SK-N-SH treated with all-trans-retinoic acid at 6 μM for 48 hours (cell line): ENCODE measurements at regions not wholly inside any gene's neighbourhood (a gene's known extent, or its start where the extent isn't known, plus 50 kb on each side); places are given as distances from the start of the nearest gene placed in this dataset.

Experiments used
- ARNTL ChIP-seq: fragments of 450-650 bp; formaldehyde crosslinking; IDR thresholded peaks from 2 replicates; pipeline ENCODE4 v1.5.0; 2020; ENCODE audit warnings: low read depth, mild to moderate bottlenecking, moderate library complexity, borderline replicate concordance
- BACH2 ChIP-seq: fragments of 250-450 bp; sonication (Bioruptor Pico); IDR thresholded peaks from 2 replicates; pipeline ENCODE4 v1.9.0; 2021; ENCODE audit warnings: mild to moderate bottlenecking, borderline replicate concordance
- CREB5 ChIP-seq: fragments of 250-450 bp; sonication (Bioruptor Pico); IDR thresholded peaks from 2 replicates; pipeline ENCODE4 v1.5.1; 2020; ENCODE audit warnings: low read depth, mild to moderate bottlenecking, moderate library complexity
- GLIS3 ChIP-seq: fragments of 250-450 bp; sonication (Bioruptor Pico); IDR thresholded peaks from 2 replicates; pipeline ENCODE4 v1.5.0; 2020; ENCODE audit warnings: mild to moderate bottlenecking, moderate library complexity
- ISL1 ChIP-seq: fragments of 250-450 bp; sonication (Bioruptor Pico); IDR thresholded peaks from 2 replicates; pipeline ENCODE4 v2.1.2; 2022; ENCODE audit warnings: mild to moderate bottlenecking, moderate library complexity
- PATZ1 ChIP-seq: fragments of 250-450 bp; sonication (Bioruptor Pico); IDR thresholded peaks from 2 replicates; pipeline ENCODE4 v1.8.0; 2020; ENCODE audit warnings: mild to moderate bottlenecking, moderate library complexity, borderline replicate concordance
- POU6F1 ChIP-seq: fragments of 250-450 bp; sonication (Bioruptor Pico); IDR thresholded peaks from 2 replicates; pipeline ENCODE4 v1.8.0; 2021; ENCODE audit warnings: low read depth, mild to moderate bottlenecking, moderate library complexity, borderline replicate concordance
- RARB ChIP-seq: fragments of 250-450 bp; sonication (Bioruptor Pico); IDR thresholded peaks from 2 replicates; pipeline ENCODE4 v1.8.0; 2021; ENCODE audit warnings: mild to moderate bottlenecking, moderate library complexity
- TCF4 ChIP-seq: fragments of 250-450 bp; sonication (Bioruptor Pico); IDR thresholded peaks from 2 replicates; pipeline ENCODE4 v1.8.0; 2021; ENCODE audit warnings: mild to moderate bottlenecking, moderate library complexity, borderline replicate concordance
- TSHZ2 ChIP-seq: fragments of 250-450 bp; sonication (Bioruptor Pico); IDR thresholded peaks from 2 replicates; pipeline ENCODE4 v1.5.0; 2020; ENCODE audit warnings: mild to moderate bottlenecking, moderate library complexity
- ZC3H10 ChIP-seq: fragments of 250-450 bp; sonication (Bioruptor Pico); IDR thresholded peaks from 2 replicates; pipeline ENCODE4 v1.5.1; 2021; ENCODE audit warnings: mild to moderate bottlenecking, moderate library complexity
- ZFP30 ChIP-seq: fragments of 450-650 bp; formaldehyde crosslinking; IDR thresholded peaks from 2 replicates; pipeline ENCODE4 v1.5.0; 2022; ENCODE audit warnings: mild to moderate bottlenecking, moderate library complexity
- ZNF565 ChIP-seq: fragments of 450-650 bp; formaldehyde crosslinking; conservative IDR thresholded peaks from 2 replicates; pipeline ENCODE4 v1.5.0; 2020; ENCODE audit warnings: low read depth, mild to moderate bottlenecking, moderate library complexity
- ZNF8 ChIP-seq: fragments of 450-650 bp; formaldehyde crosslinking; IDR thresholded peaks from 2 replicates; pipeline ENCODE4 v1.5.0; 2020; ENCODE audit warnings: mild to moderate bottlenecking, moderate library complexity

GRCh38 chr14:87522575-87522974 is 470.4 kb downstream of the GALC start:
- TF ChIP-seq BACH2 (CRISPR knock-in tag) = no peak
- no peak for TF ChIP-seq ARNTL
- no peak for TF ChIP-seq PATZ1 (CRISPR knock-in tag)
- TF ChIP-seq CREB5 = no peak
- no peak for TF ChIP-seq GLIS3 (CRISPR knock-in tag)
- TF ChIP-seq ZC3H10 (CRISPR knock-in tag) = no peak
- no peak for TF ChIP-seq ZFP30 (CRISPR knock-in tag)
- no peak for TF ChIP-seq RARB
- TF ChIP-seq ZNF565 = no peak
- no peak for TF ChIP-seq TSHZ2 (CRISPR knock-in tag)
- TF ChIP-seq ISL1 (CRISPR knock-in tag) = no peak
- TF ChIP-seq TCF4 = no peak
- TF ChIP-seq ZNF8 = no peak
- TF ChIP-seq POU6F1 (CRISPR knock-in tag) = no peak
